H9 (cell line): ENCODE measurements at regions not wholly inside any gene's neighbourhood (a gene's known extent, or its start where the extent isn't known, plus 50 kb on each side); places are given as distances from the start of the nearest gene placed in this dataset.
"Not testable (repeated sequence)": the region's sequence is repeated elsewhere in the genome, so short reads cannot be mapped to it uniquely, and the experiment has no call there.

Experiments used
- DNase-seq: peaks from one replicate; pipeline ENCODE4 v3.0.0-alpha.2; 2017
- H2AFZ ChIP-seq: one replicate; pipeline ENCODE4 v1.6.1; 2013; ENCODE audit warnings: mild to moderate bottlenecking, low read length, control low read depth, moderate library complexity
- H2AK5ac ChIP-seq: 2 replicates; pipeline ENCODE4 v1.6.1; 2013; ENCODE audit warnings: low read length, control low read depth, mixed read lengths; ENCODE audit not compliant: insufficient read length
- H2BK120ac ChIP-seq: one replicate; pipeline ENCODE4 v1.6.1; 2013; ENCODE audit warnings: low read depth, mild to moderate bottlenecking, low read length, control low read depth, inconsistent platforms; ENCODE audit not compliant: poor library complexity, severe bottlenecking
- H2BK12ac ChIP-seq: 2 replicates; pipeline ENCODE4 v1.6.1; 2013; ENCODE audit warnings: low read length, control low read depth, mixed read lengths, low read depth; ENCODE audit not compliant: insufficient read length
- H2BK15ac ChIP-seq: 2 replicates; pipeline ENCODE4 v1.6.1; 2013; ENCODE audit warnings: low read depth, low read length, control low read depth
- H2BK20ac ChIP-seq: one replicate; pipeline ENCODE4 v1.6.1; 2013; ENCODE audit warnings: low read depth, mild to moderate bottlenecking, low read length, control low read depth, inconsistent platforms; ENCODE audit not compliant: poor library complexity, severe bottlenecking
- H2BK5ac ChIP-seq: 2 replicates; pipeline ENCODE4 v1.6.1; 2013; ENCODE audit warnings: low read length, control low read depth, mixed read lengths; ENCODE audit not compliant: insufficient read length
- H3K14ac ChIP-seq: 2 replicates; pipeline ENCODE4 v1.6.1; 2013; ENCODE audit warnings: low read length, control low read depth; ENCODE audit not compliant: insufficient read depth
- H3K18ac ChIP-seq: 2 replicates; pipeline ENCODE4 v1.6.1; 2013; ENCODE audit warnings: low read depth, mild to moderate bottlenecking, mixed read lengths, low read length, control low read depth; ENCODE audit not compliant: insufficient read length
- H3K23ac ChIP-seq: 2 replicates; pipeline ENCODE4 v1.6.1; 2013; ENCODE audit warnings: low read length, control low read depth, mixed read lengths, low read depth; ENCODE audit not compliant: insufficient read length
- H3K23me2 ChIP-seq: 2 replicates; pipeline ENCODE4 v1.6.1; 2013; ENCODE audit warnings: low read depth, mild to moderate bottlenecking, mixed read lengths, low read length, control low read depth; ENCODE audit not compliant: insufficient read length, poor library complexity, severe bottlenecking
- H3K27ac ChIP-seq: 2 replicates; pipeline ENCODE4 v1.5.1; 2013; ENCODE audit warnings: low read length, control low read depth, mixed read lengths, low read depth; ENCODE audit not compliant: insufficient read length
- H3K27me3 ChIP-seq: 2 replicates; pipeline ENCODE4 v1.6.1; 2013; ENCODE audit warnings: low read length, control low read depth, inconsistent platforms; ENCODE audit not compliant: insufficient read depth
- H3K4ac ChIP-seq: 2 replicates; pipeline ENCODE4 v1.6.1; 2013; ENCODE audit warnings: low read depth, mild to moderate bottlenecking, control low read depth, inconsistent platforms, low read length, moderate library complexity
- H3K4me1 ChIP-seq: 2 replicates; pipeline ENCODE4 v1.6.1; 2013; ENCODE audit warnings: low read length, control low read depth, inconsistent platforms; ENCODE audit not compliant: insufficient read depth
- H3K4me2 ChIP-seq: 2 replicates; pipeline ENCODE4 v1.6.1; 2013; ENCODE audit warnings: low read length, control low read depth, mixed read lengths; ENCODE audit not compliant: insufficient read length, insufficient read depth
- H3K56ac ChIP-seq: 2 replicates; pipeline ENCODE4 v1.6.1; 2013; ENCODE audit warnings: low read depth, mild to moderate bottlenecking, mixed read lengths, low read length, control low read depth; ENCODE audit not compliant: insufficient read length
- H3K79me1 ChIP-seq: 2 replicates; pipeline ENCODE4 v1.6.1; 2013; ENCODE audit warnings: low read depth, mild to moderate bottlenecking, moderate library complexity, low read length, control low read depth, inconsistent platforms; ENCODE audit not compliant: insufficient read depth, poor library complexity, severe bottlenecking
- H3K79me2 ChIP-seq: 2 replicates; pipeline ENCODE4 v1.6.1; 2013; ENCODE audit warnings: low read length, control low read depth, inconsistent platforms; ENCODE audit not compliant: insufficient read depth
- H3K9ac ChIP-seq: 2 replicates; pipeline ENCODE4 v1.6.1; 2013; ENCODE audit warnings: low read length, control low read depth, mixed read lengths; ENCODE audit not compliant: insufficient read length; ENCODE audit errors: extremely low read depth
- H3K9me3 ChIP-seq: one replicate; pipeline ENCODE4 v1.6.1; 2013; ENCODE audit warnings: low read depth, low read length, inconsistent platforms; ENCODE audit not compliant: control insufficient read depth
- H3T11ph ChIP-seq: one replicate; pipeline ENCODE4 v1.6.1; 2013; ENCODE audit warnings: mild to moderate bottlenecking, low read length, control low read depth, inconsistent platforms
- H4K20me1 ChIP-seq: one replicate; pipeline ENCODE4 v1.6.1; 2013; ENCODE audit not compliant: control insufficient read depth, insufficient read length, insufficient read depth
- H4K5ac ChIP-seq: 2 replicates; pipeline ENCODE4 v1.6.1; 2013; ENCODE audit warnings: low read depth, mild to moderate bottlenecking, mixed read lengths, low read length, control low read depth; ENCODE audit not compliant: insufficient read length
- H4K8ac ChIP-seq: replicated peaks from 2 replicates; pipeline ENCODE4 v1.6.1; 2013; ENCODE audit warnings: low read length, control low read depth, mixed read lengths, low read depth; ENCODE audit not compliant: insufficient read length
- H4K91ac ChIP-seq: 2 replicates; pipeline ENCODE4 v1.6.1; 2013; ENCODE audit warnings: low read depth, mild to moderate bottlenecking, moderate library complexity, mixed read lengths, low read length, control low read depth; ENCODE audit not compliant: insufficient read length
- H3K27ac Mint-ChIP-seq, 3 experiments: 2 replicates in 2 of 3; 3 replicates in 1 of 3; pipeline ENCODE4 v1.8.0; 2020 to 2021; ENCODE audit warnings: mixed read lengths in 3 of 3, mild to moderate bottlenecking in 1 of 3, moderate library complexity in 1 of 3
- H3K27me3 Mint-ChIP-seq: 2 replicates; pipeline ENCODE4 v1.8.0; 2021; ENCODE audit warnings: low read depth, mild to moderate bottlenecking, moderate library complexity, mixed read lengths
- H3K36me3 Mint-ChIP-seq, 3 experiments: 2 replicates in 2 of 3; 3 replicates in 1 of 3; pipeline ENCODE4 v1.8.0; 2020 to 2021; ENCODE audit warnings: low read depth in 3 of 3, mixed read lengths in 3 of 3; ENCODE audit not compliant: insufficient read depth in 1 of 3
- H3K4me1 Mint-ChIP-seq, 2 experiments: 2 replicates each; pipeline ENCODE4 v1.8.0; 2020; ENCODE audit warnings: mixed read lengths in 2 of 2
- H3K4me3 Mint-ChIP-seq, 2 experiments: 2 replicates in 1 of 2; 3 replicates in 1 of 2; pipeline ENCODE4 v1.8.0; 2020 to 2021; ENCODE audit warnings: mild to moderate bottlenecking in 2 of 2, mixed read lengths in 2 of 2, moderate library complexity in 1 of 2
- H3K9me3 Mint-ChIP-seq, 2 experiments: 2 replicates in 1 of 2; 3 replicates in 1 of 2; pipeline ENCODE4 v1.8.0; 2020; ENCODE audit warnings: mild to moderate bottlenecking in 2 of 2, mixed read lengths in 2 of 2, moderate library complexity in 1 of 2
- WGBS: extraction: QIAGEN DNeasy Blood & Tissue Kit; methylation state at CpG from one replicate; pipeline ENCODE4 v1.1.7; 2013; ENCODE audit warnings: missing lambda C conversion rate, low lambda C conversion rate, mixed read lengths; ENCODE audit not compliant: insufficient read length; ENCODE audit errors: extremely low coverage; 5-methylcytosine and 5-hydroxymethylcytosine counted together

GRCh38 chr5:21336478-21336877 lies 1348.5 kb upstream of the CDH18 start:
- H3K36me3 Mint-ChIP-seq, H2BK12ac ChIP-seq, H3K4me3 Mint-ChIP-seq, H2BK15ac ChIP-seq, H3K79me2 ChIP-seq, H3K4me1 ChIP-seq, H3K4ac ChIP-seq, H2BK20ac ChIP-seq, H4K5ac ChIP-seq, H3K27ac ChIP-seq, H3K27me3 Mint-ChIP-seq, H2AFZ ChIP-seq, H4K20me1 ChIP-seq, H3K23ac ChIP-seq, H3K9ac ChIP-seq, DNase-seq, H3K9me3 ChIP-seq, H3K4me1 Mint-ChIP-seq, H3K14ac ChIP-seq, H3K18ac ChIP-seq, H2BK5ac ChIP-seq, H3K4me2 ChIP-seq, H3T11ph ChIP-seq, H2BK120ac ChIP-seq, H3K79me1 ChIP-seq, H4K8ac ChIP-seq, H3K9me3 Mint-ChIP-seq, H3K56ac ChIP-seq, H2AK5ac ChIP-seq, H3K27me3 ChIP-seq, H3K23me2 ChIP-seq, H4K91ac ChIP-seq, H3K27ac Mint-ChIP-seq: not testable (repeated sequence)
- no CpG with 5 or more reads among the region's 1 CpG for WGBS

GRCh38 chr5:21315376-21315775 lies 1327.4 kb upstream of the CDH18 start:
- H3T11ph ChIP-seq, H3K9me3 Mint-ChIP-seq, H3K4me3 Mint-ChIP-seq, H3K27ac ChIP-seq, H3K18ac ChIP-seq, H3K4me1 ChIP-seq, H4K8ac ChIP-seq, H3K36me3 Mint-ChIP-seq, H3K9ac ChIP-seq, H3K23ac ChIP-seq, H3K14ac ChIP-seq, DNase-seq, H3K27me3 Mint-ChIP-seq, H2BK20ac ChIP-seq, H3K27ac Mint-ChIP-seq, H2BK15ac ChIP-seq, H3K27me3 ChIP-seq, H2AFZ ChIP-seq, H3K9me3 ChIP-seq, H3K79me2 ChIP-seq, H3K4me2 ChIP-seq, H4K5ac ChIP-seq, H4K20me1 ChIP-seq, H2BK120ac ChIP-seq, H2BK12ac ChIP-seq, H3K56ac ChIP-seq, H2AK5ac ChIP-seq, H3K4ac ChIP-seq, H3K23me2 ChIP-seq, H4K91ac ChIP-seq, H3K4me1 Mint-ChIP-seq, H2BK5ac ChIP-seq, H3K79me1 ChIP-seq: not testable (repeated sequence)
- no CpG with 5 or more reads among the region's 3 CpGs for WGBS

GRCh38 chr5:21301205-21301604 lies 1313.2 kb upstream of the CDH18 start:
- H2BK20ac ChIP-seq, H3K9me3 Mint-ChIP-seq, H2BK120ac ChIP-seq, H3K18ac ChIP-seq, H3K9ac ChIP-seq, H3K14ac ChIP-seq, H2AFZ ChIP-seq, H3K23ac ChIP-seq, DNase-seq, H4K5ac ChIP-seq, H3K27me3 Mint-ChIP-seq, H3K79me1 ChIP-seq, H3K56ac ChIP-seq, H3K4me3 Mint-ChIP-seq, H3K23me2 ChIP-seq, H2BK12ac ChIP-seq, H2BK5ac ChIP-seq, H3K27ac Mint-ChIP-seq, H3K27ac ChIP-seq, H3T11ph ChIP-seq, H2AK5ac ChIP-seq, H3K79me2 ChIP-seq, H4K91ac ChIP-seq, H3K27me3 ChIP-seq, H3K4me1 ChIP-seq, H3K36me3 Mint-ChIP-seq, H3K4me2 ChIP-seq, H3K4ac ChIP-seq, H3K9me3 ChIP-seq, H2BK15ac ChIP-seq, H3K4me1 Mint-ChIP-seq, H4K8ac ChIP-seq, H4K20me1 ChIP-seq: not testable (repeated sequence)
